ENCODE measurements at regions not wholly inside any gene's neighbourhood (a gene's known extent, or its start where the extent isn't known, plus 50 kb on each side); places are given as distances from the start of the nearest gene placed in this dataset.

DNA sequence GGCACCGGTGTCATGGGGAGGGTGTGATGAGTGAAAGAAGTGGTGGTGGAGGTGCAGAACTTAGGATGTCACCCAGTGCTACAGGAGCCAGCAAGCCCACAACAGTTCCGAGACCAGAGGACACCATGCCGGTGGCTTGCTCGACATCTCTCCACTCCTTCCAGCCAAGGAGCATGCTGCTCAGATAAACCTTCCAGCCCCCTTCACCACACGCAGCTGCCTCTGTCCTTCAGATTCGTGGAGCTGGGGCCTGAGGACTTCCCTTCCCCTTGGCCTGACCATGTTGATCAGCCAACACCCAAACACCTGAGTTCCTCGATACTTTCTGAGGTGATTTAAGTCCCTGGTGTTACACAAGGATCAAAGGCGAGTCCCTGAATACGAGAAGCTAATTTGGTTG is 188.8 kb upstream of the FOXF1 start:
- H3K27ac Mint-ChIP-seq (ENCODE audit: unreplicated experiment) = no peak overlapping the region
- no peak overlapping the region for H3K4me3 ChIP-seq (ENCODE audit: insufficient read depth, low read depth, low read length)
- H2AFZ ChIP-seq (ENCODE audit: low read depth, low read length) = no peak overlapping the region
- no peaks in the 10 kb centered on the region for H3K9me3 Mint-ChIP-seq (ENCODE audit: unreplicated experiment)
- H3K9me3 ChIP-seq (ENCODE audit: insufficient read depth, low read depth, low read length) = peaks cover 4% of the 10 kb centered on the region
- DNase-seq (ENCODE audit: low read depth) (no peak), FAIRE-seq (no peak)
- H3K27me3 Mint-ChIP-seq (ENCODE audit: low read depth, unreplicated experiment) = peaks cover 54% of the 10 kb centered on the region
- H3K36me3 Mint-ChIP-seq (ENCODE audit: low read depth, unreplicated experiment) = no peaks in the 10 kb centered on the region
- H3K4me1 ChIP-seq (ENCODE audit: insufficient read depth, low read length) = no peaks in the 10 kb centered on the region
- no peaks in the 10 kb centered on the region for H3K36me3 ChIP-seq (ENCODE audit: insufficient read depth, low read length)
- H3K79me2 ChIP-seq (ENCODE audit: insufficient read depth, low read length) = no peaks in the 10 kb centered on the region
- H3K4me1 Mint-ChIP-seq (ENCODE audit: low read depth, unreplicated experiment) = no peaks in the 10 kb centered on the region
- no peak overlapping the region for H3K9ac ChIP-seq (ENCODE audit: low read length)
- H3K27ac ChIP-seq (ENCODE audit: low read depth, low read length) = no peak overlapping the region
- H3K4me3 Mint-ChIP-seq (ENCODE audit: unreplicated experiment) = no peak overlapping the region
- TF ChIP-seq EZH2 (IDR thresholded peaks at IDR 0.05; ENCODE audit: insufficient read depth, low read length) = no peak
- TF ChIP-seq, protein P1, sequence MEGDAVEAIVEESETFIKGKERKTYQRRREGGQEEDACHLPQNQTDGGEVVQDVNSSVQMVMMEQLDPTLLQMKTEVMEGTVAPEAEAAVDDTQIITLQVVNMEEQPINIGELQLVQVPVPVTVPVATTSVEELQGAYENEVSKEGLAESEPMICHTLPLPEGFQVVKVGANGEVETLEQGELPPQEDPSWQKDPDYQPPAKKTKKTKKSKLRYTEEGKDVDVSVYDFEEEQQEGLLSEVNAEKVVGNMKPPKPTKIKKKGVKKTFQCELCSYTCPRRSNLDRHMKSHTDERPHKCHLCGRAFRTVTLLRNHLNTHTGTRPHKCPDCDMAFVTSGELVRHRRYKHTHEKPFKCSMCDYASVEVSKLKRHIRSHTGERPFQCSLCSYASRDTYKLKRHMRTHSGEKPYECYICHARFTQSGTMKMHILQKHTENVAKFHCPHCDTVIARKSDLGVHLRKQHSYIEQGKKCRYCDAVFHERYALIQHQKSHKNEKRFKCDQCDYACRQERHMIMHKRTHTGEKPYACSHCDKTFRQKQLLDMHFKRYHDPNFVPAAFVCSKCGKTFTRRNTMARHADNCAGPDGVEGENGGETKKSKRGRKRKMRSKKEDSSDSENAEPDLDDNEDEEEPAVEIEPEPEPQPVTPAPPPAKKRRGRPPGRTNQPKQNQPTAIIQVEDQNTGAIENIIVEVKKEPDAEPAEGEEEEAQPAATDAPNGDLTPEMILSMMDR (IDR thresholded peaks at IDR 0.05; ENCODE audit: insufficient read depth, low read depth, low read length) = no peak
- no peak overlapping the region for H3K4me2 ChIP-seq (ENCODE audit: low read length)
- peaks cover 19% of the 10 kb centered on the region for H3K27me3 ChIP-seq (ENCODE audit: insufficient read depth, low read length)
- no peaks in the 10 kb centered on the region for H4K20me1 ChIP-seq (ENCODE audit: insufficient read depth, low read length)

DNA sequence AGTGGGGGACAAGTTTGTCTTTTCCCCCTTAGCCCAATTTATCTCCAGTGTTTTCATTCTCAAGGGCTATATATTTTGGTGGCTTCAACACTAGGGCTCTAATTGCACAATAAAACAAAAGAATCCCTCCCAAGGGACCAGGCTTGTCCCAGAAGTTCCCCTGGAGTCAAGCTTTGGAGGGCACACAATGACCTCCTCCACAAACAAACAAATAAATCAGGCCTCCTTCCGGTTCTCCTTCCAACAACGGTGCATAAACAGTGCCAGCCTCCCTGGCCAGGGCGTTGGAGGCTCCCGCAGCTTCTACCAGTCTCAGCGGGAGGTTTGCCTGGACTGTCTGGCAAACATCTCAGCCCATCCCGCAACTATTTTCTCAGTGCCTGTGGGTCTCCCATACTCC is 188.0 kb upstream of the FOXF1 start:
- no peaks in the 10 kb centered on the region for H3K79me2 ChIP-seq (ENCODE audit: insufficient read depth, low read length)
- no peak overlapping the region for H3K27ac Mint-ChIP-seq (ENCODE audit: unreplicated experiment)
- peaks cover 4% of the 10 kb centered on the region for H3K9me3 ChIP-seq (ENCODE audit: insufficient read depth, low read depth, low read length)
- H3K4me1 ChIP-seq (ENCODE audit: insufficient read depth, low read length) = no peaks in the 10 kb centered on the region
- no peak overlapping the region for H3K4me2 ChIP-seq (ENCODE audit: low read length)
- peaks cover 49% of the 10 kb centered on the region for H3K27me3 Mint-ChIP-seq (ENCODE audit: low read depth, unreplicated experiment)
- H3K9ac ChIP-seq (ENCODE audit: low read length) = no peak overlapping the region
- H3K4me3 Mint-ChIP-seq (ENCODE audit: unreplicated experiment) = no peak overlapping the region
- no peaks in the 10 kb centered on the region for H3K4me1 Mint-ChIP-seq (ENCODE audit: low read depth, unreplicated experiment)
- no peak overlapping the region for H3K27ac ChIP-seq (ENCODE audit: low read depth, low read length)
- no peak overlapping the region for H3K4me3 ChIP-seq (ENCODE audit: insufficient read depth, low read depth, low read length)
- H3K27me3 ChIP-seq (ENCODE audit: insufficient read depth, low read length) = peaks cover 18% of the 10 kb centered on the region
- no peaks in the 10 kb centered on the region for H4K20me1 ChIP-seq (ENCODE audit: insufficient read depth, low read length)
- TF ChIP-seq EZH2 (IDR thresholded peaks at IDR 0.05; ENCODE audit: insufficient read depth, low read length) = no peak
- TF ChIP-seq, protein P1 (IDR thresholded peaks at IDR 0.05; ENCODE audit: insufficient read depth, low read depth, low read length) = no peak
- H3K36me3 ChIP-seq (ENCODE audit: insufficient read depth, low read length) = no peaks in the 10 kb centered on the region
- DNase-seq (ENCODE audit: low read depth) (no peak), FAIRE-seq (no peak)
- H3K9me3 Mint-ChIP-seq (ENCODE audit: unreplicated experiment) = no peaks in the 10 kb centered on the region
- H2AFZ ChIP-seq (ENCODE audit: low read depth, low read length) = no peak overlapping the region
- H3K36me3 Mint-ChIP-seq (ENCODE audit: low read depth, unreplicated experiment) = peaks cover under 1% of the 10 kb centered on the region

DNA sequence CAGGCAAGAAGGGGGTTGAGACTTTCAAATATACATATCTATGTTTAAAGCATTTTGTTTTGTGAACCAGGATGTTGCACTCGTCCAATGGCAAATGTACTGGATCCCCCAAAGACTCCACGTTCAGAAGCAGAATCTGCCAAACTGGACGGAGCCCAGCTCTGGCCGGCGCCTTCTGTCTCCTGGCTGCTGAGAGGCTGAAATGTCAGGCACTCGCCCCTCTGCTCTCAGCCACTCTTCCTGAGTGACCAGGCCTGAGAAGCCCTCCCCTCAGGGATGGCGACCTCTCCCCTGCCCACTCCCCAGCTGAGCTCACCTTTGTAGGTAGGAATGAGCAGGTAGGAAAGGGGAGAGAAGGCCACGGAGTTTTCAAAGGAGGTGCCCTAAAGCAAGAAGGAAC is 187.5 kb upstream of the FOXF1 start:
- no peak for DNase-seq (ENCODE audit: low read depth)
- H3K9ac ChIP-seq (ENCODE audit: low read length) = no peak overlapping the region
- no peak overlapping the region for H3K4me3 Mint-ChIP-seq (ENCODE audit: unreplicated experiment)
- no peak overlapping the region for H3K27ac Mint-ChIP-seq (ENCODE audit: unreplicated experiment)
- no peak for TF ChIP-seq EZH2 (IDR thresholded peaks at IDR 0.05; ENCODE audit: insufficient read depth, low read length)
- TF ChIP-seq, protein P1 (IDR thresholded peaks at IDR 0.05; ENCODE audit: insufficient read depth, low read depth, low read length) = no peak
- H3K36me3 ChIP-seq (ENCODE audit: insufficient read depth, low read length) = no peaks in the 10 kb centered on the region
- H3K9me3 ChIP-seq (ENCODE audit: insufficient read depth, low read depth, low read length) = peaks cover 4% of the 10 kb centered on the region
- no peaks in the 10 kb centered on the region for H3K4me1 Mint-ChIP-seq (ENCODE audit: low read depth, unreplicated experiment)
- H3K4me1 ChIP-seq (ENCODE audit: insufficient read depth, low read length) = no peaks in the 10 kb centered on the region
- no peak overlapping the region for H3K4me3 ChIP-seq (ENCODE audit: insufficient read depth, low read depth, low read length)
- no peak overlapping the region for H3K27ac ChIP-seq (ENCODE audit: low read depth, low read length)
- FAIRE-seq = no peak
- no peak overlapping the region for H3K4me2 ChIP-seq (ENCODE audit: low read length)
- H3K9me3 Mint-ChIP-seq (ENCODE audit: unreplicated experiment) = no peaks in the 10 kb centered on the region
- H3K27me3 ChIP-seq (ENCODE audit: insufficient read depth, low read length) = peaks cover 18% of the 10 kb centered on the region
- no peaks in the 10 kb centered on the region for H3K79me2 ChIP-seq (ENCODE audit: insufficient read depth, low read length)
- H2AFZ ChIP-seq (ENCODE audit: low read depth, low read length) = no peak overlapping the region
- no peaks in the 10 kb centered on the region for H4K20me1 ChIP-seq (ENCODE audit: insufficient read depth, low read length)
- H3K36me3 Mint-ChIP-seq (ENCODE audit: low read depth, unreplicated experiment) = peaks cover 2% of the 10 kb centered on the region
- H3K27me3 Mint-ChIP-seq (ENCODE audit: low read depth, unreplicated experiment) = peaks cover 48% of the 10 kb centered on the region

Data from astrocyte (in vitro differentiated cells and primary cell).